Heart right ventricle (tissue), 16 donors: ENCODE measurements at regions not wholly inside any gene's neighbourhood (a gene's known extent, or its start where the extent isn't known, plus 50 kb on each side); places are given as distances from the start of the nearest gene placed in this dataset.

Experiments used
- ATAC-seq, 8 donors: fragments of 200-7000 bp; cut with Tn5 transposase; one replicate each; pipeline ENCODE4 v1.9.1; 2020; ENCODE audit warnings: mild to moderate bottlenecking in 8 of 8, moderate library complexity in 8 of 8, moderate number of reproducible peaks in 1 of 8
- DNase-seq, 2 donors: peaks; one replicate each; pipeline ENCODE4 v3.0.0-alpha.2; 2020
- H3K27ac ChIP-seq, 10 donors: fragments of 200-600 bp; sonication (generic) in 2 of 10; one replicate each; pipeline versions ENCODE4 v1.5.0 to v1.8.0; 2020 to 2022; ENCODE audit warnings: mild to moderate bottlenecking in 3 of 10
- H3K27me3 ChIP-seq, 7 donors: fragments of 200-600 bp; one replicate each; pipeline ENCODE4 v1.8.0; 2021 to 2022; ENCODE audit warnings: mild to moderate bottlenecking in 2 of 7
- H3K36me3 ChIP-seq, 9 donors: fragments of 200-600 bp; sonication (generic) in 1 of 9; one replicate each; pipeline versions ENCODE4 v1.5.0 to v1.8.0; 2020 to 2022; ENCODE audit warnings: mild to moderate bottlenecking in 2 of 9
- H3K4me1 ChIP-seq, 9 donors: fragments of 200-600 bp; sonication (generic) in 1 of 9; one replicate each; pipeline versions ENCODE4 v1.5.0 to v1.8.0; 2020 to 2022; ENCODE audit warnings: mild to moderate bottlenecking in 4 of 9
- H3K4me3 ChIP-seq, 10 donors: fragments of 200-600 bp; sonication (generic) in 2 of 10; one replicate each; pipeline versions ENCODE4 v1.5.0 to v1.8.0; 2020 to 2022; ENCODE audit warnings: mild to moderate bottlenecking in 7 of 10, moderate library complexity in 2 of 10
- H3K9me3 ChIP-seq, 11 donors: fragments of 200-600 bp in 10 of 11; sonication (generic) in 2 of 11; one replicate each; pipeline versions ENCODE4 v1.5.0 to v1.8.0; 2013 to 2022; ENCODE audit warnings: mild to moderate bottlenecking in 2 of 11, control low read depth in 1 of 11, moderate library complexity in 1 of 11
- CTCF ChIP-seq, 9 donors: fragments of 200-600 bp; sonication (generic) in 2 of 9; IDR thresholded peaks; one replicate each; pipeline versions ENCODE4 v1.5.0 to v1.8.0; 2021 to 2022; ENCODE audit warnings: antibody characterized with exemption in 9 of 9, mild to moderate bottlenecking in 5 of 9, moderate library complexity in 1 of 9
- WGBS, 2 donors: extraction: QIAGEN DNeasy Blood & Tissue Kit; methylation state at CpG; one replicate each; pipeline ENCODE4 v1.1.7; 2013; ENCODE audit warnings: inconsistent platforms in 1 of 2; 5-methylcytosine and 5-hydroxymethylcytosine counted together
- intact Hi-C, 10 donors: fragments of 100-400 bp; cut with DNase I; formaldehyde crosslinking; loops; one replicate each; pipeline versions ENCODE4 v1.11.1 to v1.14.2; 2022
- donor health status: Arrhythmogenic right ventricular cardiomyopathy.
- donor health status: ischemic (EF 13 %, LVEDD 7.1; RV severe dilation, severe dysfunction).
- donor health status: healthy with polysubstance abuse.
- donor health status: DM: no; HTN: yes; CAD: no.
- donor health status: DM: no; HTN: no; CAD: no.
- donor health status: ischemic (EF 25% LVEDD 6.9; RV normal size, moderate dysfunction).
- donor health status: ischemic (EF 25% LVEDD 5.7; RV mildly dilated, moderate dysfunction).
- donor health status: healthy.
- donor health status: DM: yes; HTN: yes; CAD: no.
- donor health status: Ischemic cardiomyopathy.
- donor health status: ischemic (EF 35%, LVEDD 5.7; RV mildly dilated, moderate dysfunction).
- donor health status: nonischemic (EF 11% LVEDD 7.7; RV severe dilation, severe dysfunction).
- donor health status: DM: yes; HTN: yes; CAD: no.
- donor health status: PGD.
- donor health status: ischemic (EF 29% LVEDD 5.4; RV normal size, mild dysfunction).
- donor health status: nonischemic (EF 23%, LVEDD 6.1; RV moderate dilation, normal function).

GRCh38 chr18:24766376-24766775, 305.9 kb downstream of the HRH4 start:
- intact Hi-C loops, result no loop called here
- no peak for ATAC-seq
- H3K27ac ChIP-seq, result no peak overlapping the region
- H3K36me3 ChIP-seq, result no peaks in the 10 kb centered on the region
- no peak for DNase-seq
- WGBS, 2 donors, result 72 to 80% methylated on average over 1 of the region's 1 CpG
- H3K9me3 ChIP-seq, result peaks cover 0 to 12% (median 6%) of the 10 kb centered on the region in 11 donors
- no peaks in the 10 kb centered on the region for H3K27me3 ChIP-seq
- peaks cover 0 to 32% (median 17%) of the 10 kb centered on the region in 9 donors for H3K4me1 ChIP-seq
- H3K4me3 ChIP-seq, result no peak overlapping the region
- no peak for TF ChIP-seq CTCF (IDR thresholded peaks at IDR 0.05)

GRCh38 chr18:24770311-24771024, 310.0 kb downstream of the HRH4 start:
- intact Hi-C loops, result no loop called here
- Histone ChIP-seq H3K9me3 (peaks cover 0 to 3% (median 0%) of the 10 kb centered on the region in 11 donors), H3K27ac (no peak overlapping the region), H3K27me3 (no peaks in the 10 kb centered on the region), H3K4me3 (no peak overlapping the region), H3K36me3 (no peaks in the 10 kb centered on the region), H3K4me1 (peaks cover 0 to under 1% (median 0%) of the 10 kb centered on the region in 9 donors)
- DNase-seq (no peak), ATAC-seq (no peak)
- WGBS, 2 donors, result 93 to 97% methylated on average over 3 of the region's 3 CpGs
- TF ChIP-seq CTCF (IDR thresholded peaks at IDR 0.05), result no peak

- ATAC-seq (no peak), DNase-seq (no peak)
- H3K27me3 ChIP-seq, result no peaks in the 10 kb centered on the region
- H3K27ac ChIP-seq, result no peak overlapping the region
- TF ChIP-seq CTCF (IDR thresholded peaks at IDR 0.05), result no peak
- peaks cover 0 to 3% (median 0%) of the 10 kb centered on the region in 11 donors for H3K9me3 ChIP-seq
- no peaks in the 10 kb centered on the region for H3K36me3 ChIP-seq
- no peak overlapping the region for H3K4me3 ChIP-seq
- H3K4me1 ChIP-seq, result no peaks in the 10 kb centered on the region
- intact Hi-C loops, result no loop called here
Observed at GRCh38 chr18:24771300-24771699, 310.9 kb downstream of the HRH4 start.

- intact Hi-C loops, result no loop called here
- no peak for DNase-seq
- Histone ChIP-seq H3K27me3 (no peaks in the 10 kb centered on the region), H3K4me1 (no peaks in the 10 kb centered on the region), H3K9me3 (peaks cover 0 to 3% (median 0%) of the 10 kb centered on the region in 11 donors), H3K4me3 (no peak overlapping the region), H3K27ac (no peak overlapping the region), H3K36me3 (no peaks in the 10 kb centered on the region)
- no peak for ATAC-seq
- WGBS, 2 donors, result 94 to 95% methylated on average over 2 of the region's 2 CpGs
- no peak for TF ChIP-seq CTCF (IDR thresholded peaks at IDR 0.05)
Observed at GRCh38 chr18:24773101-24773500, 312.7 kb downstream of the HRH4 start.
